ENCODE measurements at regions not wholly inside any gene's neighbourhood (a gene's known extent, or its start where the extent isn't known, plus 50 kb on each side); places are given as distances from the start of the nearest gene placed in this dataset.

GRCh38 chr17:12603566-12603965 lies 62.1 kb upstream of the MYOCD start:
- Histone ChIP-seq H3K36me3 (ENCODE audit: control insufficient read depth, insufficient read depth, low read length) (no peaks in the 10 kb centered on the region), H3K27me3 (ENCODE audit: control insufficient read depth, insufficient read depth, low read length) (peaks cover 2% of the 10 kb centered on the region; the same call in 1 of the 2 replicates), H3K4me3 (ENCODE audit: low read depth, low read length) (no peak overlapping the region)
- CTCF ChIA-PET = no interaction called here
- DNase-seq (ENCODE audit: low read depth) = no peak
- POLR2A ChIA-PET = no interaction called here
- TF ChIP-seq CTCF (IDR thresholded peaks at IDR 0.05; ENCODE audit: insufficient read depth, low read depth, low read length) = no peak

DNA sequence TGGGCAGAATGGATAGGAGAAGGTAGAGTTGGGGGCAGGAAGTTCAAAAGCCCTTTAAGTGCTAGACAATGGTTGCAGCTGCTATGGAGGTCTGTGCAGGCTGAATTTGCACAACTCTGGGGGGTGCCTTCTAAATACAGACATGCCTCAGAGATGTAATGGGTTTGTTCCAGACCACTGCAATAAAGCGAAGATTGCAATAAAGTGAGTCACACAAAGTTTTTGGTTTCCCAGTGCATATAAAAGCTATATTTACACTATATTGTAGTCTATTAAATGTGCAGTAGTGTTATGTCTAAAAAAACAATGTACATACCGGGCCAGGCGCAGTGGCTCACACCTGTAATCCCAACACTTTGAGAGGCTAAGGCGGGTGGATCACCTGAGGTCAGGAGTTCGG lies 60.5 kb upstream of the MYOCD start:
- ChIA-PET CTCF (no interaction called here), POLR2A (no interaction called here)
- DNase-seq (ENCODE audit: low read depth) = peak; percentile 65

GRCh38 chr17:12613566-12613965 lies 52.1 kb upstream of the MYOCD start:
- H3K4me3 ChIP-seq (ENCODE audit: low read depth, low read length) = no peak overlapping the region
- CTCF ChIA-PET = no interaction called here
- TF ChIP-seq CTCF (IDR thresholded peaks at IDR 0.05; ENCODE audit: insufficient read depth, low read depth, low read length) = no peak
- no peaks in the 10 kb centered on the region for H3K36me3 ChIP-seq (ENCODE audit: control insufficient read depth, insufficient read depth, low read length)
- no peaks in the 10 kb centered on the region for H3K27me3 ChIP-seq (ENCODE audit: control insufficient read depth, insufficient read depth, low read length)
- POLR2A ChIA-PET = no interaction called here
- no peak for DNase-seq (ENCODE audit: low read depth)

More for the DNA sequence above, 60.5 kb upstream of the MYOCD start:
- TF ChIP-seq CTCF (IDR thresholded peaks at IDR 0.05; ENCODE audit: insufficient read depth, low read depth, low read length) = no peak
- no peak overlapping the region for H3K4me3 ChIP-seq (ENCODE audit: low read depth, low read length)
- peaks cover 2% of the 10 kb centered on the region; the same call in 1 of the 2 replicates for H3K27me3 ChIP-seq (ENCODE audit: control insufficient read depth, insufficient read depth, low read length)
- H3K36me3 ChIP-seq (ENCODE audit: control insufficient read depth, insufficient read depth, low read length) = no peaks in the 10 kb centered on the region

Data from BJ (cell line).